ENCODE measurements at regions not wholly inside any gene's neighbourhood (a gene's known extent, or its start where the extent isn't known, plus 50 kb on each side); places are given as distances from the start of the nearest gene placed in this dataset.

- DNase-seq, result no peak
- TF ChIP-seq POLR2A (IDR thresholded peaks at IDR 0.05), result no peak
- TF ChIP-seq, protein P1, sequence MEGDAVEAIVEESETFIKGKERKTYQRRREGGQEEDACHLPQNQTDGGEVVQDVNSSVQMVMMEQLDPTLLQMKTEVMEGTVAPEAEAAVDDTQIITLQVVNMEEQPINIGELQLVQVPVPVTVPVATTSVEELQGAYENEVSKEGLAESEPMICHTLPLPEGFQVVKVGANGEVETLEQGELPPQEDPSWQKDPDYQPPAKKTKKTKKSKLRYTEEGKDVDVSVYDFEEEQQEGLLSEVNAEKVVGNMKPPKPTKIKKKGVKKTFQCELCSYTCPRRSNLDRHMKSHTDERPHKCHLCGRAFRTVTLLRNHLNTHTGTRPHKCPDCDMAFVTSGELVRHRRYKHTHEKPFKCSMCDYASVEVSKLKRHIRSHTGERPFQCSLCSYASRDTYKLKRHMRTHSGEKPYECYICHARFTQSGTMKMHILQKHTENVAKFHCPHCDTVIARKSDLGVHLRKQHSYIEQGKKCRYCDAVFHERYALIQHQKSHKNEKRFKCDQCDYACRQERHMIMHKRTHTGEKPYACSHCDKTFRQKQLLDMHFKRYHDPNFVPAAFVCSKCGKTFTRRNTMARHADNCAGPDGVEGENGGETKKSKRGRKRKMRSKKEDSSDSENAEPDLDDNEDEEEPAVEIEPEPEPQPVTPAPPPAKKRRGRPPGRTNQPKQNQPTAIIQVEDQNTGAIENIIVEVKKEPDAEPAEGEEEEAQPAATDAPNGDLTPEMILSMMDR (IDR thresholded peaks at IDR 0.05), result no peak
- Histone ChIP-seq H3K36me3 (no peaks in the 10 kb centered on the region), H3K4me1 (no peaks in the 10 kb centered on the region), H3K27ac (no peak overlapping the region), H3K4me3 (no peak overlapping the region), H3K27me3 (no peaks in the 10 kb centered on the region), H3K9me3 (no peaks in the 10 kb centered on the region)
- no peak for ATAC-seq
- intact Hi-C loops (cut with DNase I), result no loop called here
These were observed 126.9 kb downstream of the BTC start for GRCh38 chr4:74667438-74667837.

- no peak for ATAC-seq
- DNase-seq, result no peak
- intact Hi-C loops (cut with DNase I), result no loop called here
- no peaks in the 10 kb centered on the region for H3K36me3 ChIP-seq
- no peaks in the 10 kb centered on the region for H3K9me3 ChIP-seq
- no peak for TF ChIP-seq POLR2A (IDR thresholded peaks at IDR 0.05)
- TF ChIP-seq, protein P1 (IDR thresholded peaks at IDR 0.05), result no peak
- no peak overlapping the region for H3K27ac ChIP-seq
- no peak overlapping the region for H3K4me3 ChIP-seq
- no peaks in the 10 kb centered on the region for H3K27me3 ChIP-seq
- H3K4me1 ChIP-seq, result no peaks in the 10 kb centered on the region
These were observed 126.4 kb downstream of the BTC start for GRCh38 chr4:74667944-74668343.

DNA sequence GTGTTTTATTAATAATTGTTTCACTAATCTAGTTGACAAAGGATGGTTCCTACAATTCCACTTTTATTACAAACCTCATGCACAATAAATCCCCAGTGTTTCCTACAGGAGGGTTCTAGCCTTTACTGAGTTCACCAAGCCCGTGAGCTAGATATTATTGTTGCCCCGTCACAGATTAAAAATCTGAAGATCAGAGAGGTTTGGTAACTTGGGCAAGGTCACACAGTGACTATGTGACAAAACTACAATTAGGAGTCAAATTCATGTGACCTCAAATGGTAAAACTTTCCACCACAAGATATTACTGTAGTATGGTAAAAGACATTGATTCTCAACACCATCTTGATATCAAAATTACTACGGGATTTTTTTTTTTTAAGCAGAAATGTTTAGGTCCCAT is 124.6 kb downstream of the BTC start:
- no peaks in the 10 kb centered on the region for H3K9me3 ChIP-seq
- no peak overlapping the region for H3K4me3 ChIP-seq
- H3K36me3 ChIP-seq, result no peaks in the 10 kb centered on the region
- no peaks in the 10 kb centered on the region for H3K4me1 ChIP-seq
- no peaks in the 10 kb centered on the region for H3K27me3 ChIP-seq
- intact Hi-C loops (cut with DNase I), result loop anchor here in 1 of 2 donors (5.0 kb wide), 1 partner anchor 292 kb away; no protein-coding TSS in a partner anchor
- no peak overlapping the region for H3K27ac ChIP-seq
- TF ChIP-seq, protein P1 (IDR thresholded peaks at IDR 0.05), result no peak
- no peak for TF ChIP-seq POLR2A (IDR thresholded peaks at IDR 0.05)
- 81% methylated on average over 3 of the region's 3 CpGs for WGBS (ENCODE audit: insufficient coverage, low coverage, low lambda C conversion rate, missing lambda C conversion rate)
- DNase-seq, result no peak
- ATAC-seq, result no peak

GRCh38 chr4:74670583-74670982 is 123.7 kb downstream of the BTC start:
- Histone ChIP-seq H3K9me3 (no peaks in the 10 kb centered on the region), H3K27ac (no peak overlapping the region), H3K36me3 (no peaks in the 10 kb centered on the region), H3K27me3 (no peaks in the 10 kb centered on the region), H3K4me1 (no peaks in the 10 kb centered on the region), H3K4me3 (no peak overlapping the region)
- 54% methylated on average over 1 of the region's 1 CpG for WGBS (ENCODE audit: insufficient coverage, low coverage, low lambda C conversion rate, missing lambda C conversion rate)
- intact Hi-C loops (cut with DNase I), result loop anchor here in 1 of 2 donors (5.0 kb wide), 1 partner anchor 293 kb away; no protein-coding TSS in a partner anchor
- DNase-seq (no peak), ATAC-seq (no peak)
- no peak for TF ChIP-seq POLR2A (IDR thresholded peaks at IDR 0.05)
- TF ChIP-seq, protein P1 (IDR thresholded peaks at IDR 0.05), result no peak

GRCh38 chr4:74671080-74671698 is 123.1 kb downstream of the BTC start:
- Histone ChIP-seq H3K9me3 (no peaks in the 10 kb centered on the region), H3K27ac (no peak overlapping the region), H3K27me3 (no peaks in the 10 kb centered on the region), H3K4me1 (no peaks in the 10 kb centered on the region), H3K36me3 (no peaks in the 10 kb centered on the region), H3K4me3 (no peak overlapping the region)
- DNase-seq (peak in 1 of 3 donors; percentile 23), ATAC-seq (peak; percentile 70 to 95 (median 78))
- WGBS (ENCODE audit: insufficient coverage, low coverage, low lambda C conversion rate, missing lambda C conversion rate), result 0% methylated on average over 2 of the region's 2 CpGs
- intact Hi-C loops (cut with DNase I), result loop anchor here in 1 of 2 donors (5.0 kb wide), 1 partner anchor 294 kb away; no protein-coding TSS in a partner anchor
- TF ChIP-seq, protein P1 (IDR thresholded peaks at IDR 0.05), result peak; percentile 37 to 67 (median 58)
- TF ChIP-seq POLR2A (IDR thresholded peaks at IDR 0.05), result no peak
